Astrocyte (in vitro differentiated cells and primary cell): ENCODE measurements at regions not wholly inside any gene's neighbourhood (a gene's known extent, or its start where the extent isn't known, plus 50 kb on each side); places are given as distances from the start of the nearest gene placed in this dataset.

Experiments
- DNase-seq: peaks from one replicate; pipeline ENCODE4 v3.0.0-alpha.2; 2010; ENCODE audit warnings: low read depth
- FAIRE-seq: peaks from 2 replicates; lab custom pipeline; 2011; peaks lifted over from hg19 to GRCh38; lab: Jason Lieb, UNC
- H2AFZ ChIP-seq: 2 replicates; pipeline ENCODE4 v1.6.0; 2012; ENCODE audit warnings: low read depth, low read length, inconsistent platforms
- H3K27ac ChIP-seq: 2 replicates; pipeline ENCODE4 v1.5.1; 2011; ENCODE audit warnings: low read depth, low read length, inconsistent platforms
- H3K27me3 ChIP-seq: 2 replicates; pipeline ENCODE4 v1.6.0; 2011; ENCODE audit warnings: low read length, inconsistent platforms; ENCODE audit not compliant: insufficient read depth
- H3K36me3 ChIP-seq: 2 replicates; pipeline ENCODE4 v1.5.1; 2011; ENCODE audit warnings: low read length, inconsistent platforms; ENCODE audit not compliant: insufficient read depth
- H3K4me1 ChIP-seq: 2 replicates; pipeline ENCODE4 v1.5.1; 2011; ENCODE audit warnings: low read length, inconsistent platforms; ENCODE audit not compliant: insufficient read depth
- H3K4me2 ChIP-seq: 2 replicates; pipeline ENCODE4 v1.6.0; 2012; ENCODE audit warnings: low read length, inconsistent platforms
- H3K4me3 ChIP-seq: 2 replicates; pipeline ENCODE4 v1.5.1; 2011; ENCODE audit warnings: low read depth, mild to moderate bottlenecking, low read length, inconsistent platforms; ENCODE audit not compliant: insufficient read depth
- H3K79me2 ChIP-seq: 2 replicates; pipeline ENCODE4 v1.6.0; 2012; ENCODE audit warnings: mild to moderate bottlenecking, low read length, inconsistent platforms; ENCODE audit not compliant: insufficient read depth
- H3K9ac ChIP-seq: 2 replicates; pipeline ENCODE4 v1.6.0; 2012; ENCODE audit warnings: mild to moderate bottlenecking, low read length, inconsistent platforms
- H3K9me3 ChIP-seq: 2 replicates; pipeline ENCODE4 v1.5.1; 2012; ENCODE audit warnings: low read depth, mild to moderate bottlenecking, low read length, inconsistent platforms; ENCODE audit not compliant: insufficient read depth
- H4K20me1 ChIP-seq: 2 replicates; pipeline ENCODE4 v1.6.0; 2012; ENCODE audit warnings: low read length, inconsistent platforms; ENCODE audit not compliant: insufficient read depth
- H3K27ac Mint-ChIP-seq: one replicate; pipeline ENCODE4 v1.8.0; 2021; ENCODE audit warnings: mild to moderate bottlenecking, mixed read lengths; ENCODE audit not compliant: unreplicated experiment
- H3K27me3 Mint-ChIP-seq: one replicate; pipeline ENCODE4 v1.8.0; 2021; ENCODE audit warnings: low read depth, mixed read lengths; ENCODE audit not compliant: unreplicated experiment
- H3K36me3 Mint-ChIP-seq: one replicate; pipeline ENCODE4 v1.8.0; 2021; ENCODE audit warnings: low read depth, mixed read lengths; ENCODE audit not compliant: unreplicated experiment
- H3K4me1 Mint-ChIP-seq: one replicate; pipeline ENCODE4 v1.8.0; 2021; ENCODE audit warnings: low read depth, mixed read lengths; ENCODE audit not compliant: unreplicated experiment
- H3K4me3 Mint-ChIP-seq: one replicate; pipeline ENCODE4 v1.8.0; 2021; ENCODE audit warnings: mild to moderate bottlenecking, moderate library complexity, mixed read lengths; ENCODE audit not compliant: unreplicated experiment
- H3K9me3 Mint-ChIP-seq: one replicate; pipeline ENCODE4 v1.8.0; 2021; ENCODE audit warnings: mild to moderate bottlenecking, mixed read lengths; ENCODE audit not compliant: unreplicated experiment
- EZH2 ChIP-seq: IDR thresholded peaks from 2 replicates; pipeline ENCODE4 v1.6.1; 2012; ENCODE audit warnings: mild to moderate bottlenecking, low read length, inconsistent platforms; ENCODE audit not compliant: insufficient read depth
- TF ChIP-seq, protein P1 (sequence below): IDR thresholded peaks from 2 replicates; pipeline ENCODE4 v1.5.1; 2011; ENCODE audit warnings: low read depth, mild to moderate bottlenecking, inconsistent platforms, low read length, moderate library complexity; ENCODE audit not compliant: insufficient read depth

- Histone ChIP-seq H2AFZ (no peak overlapping the region), H3K9me3 (no peaks in the 10 kb centered on the region), H3K4me3 (no peak overlapping the region), H3K79me2 (no peaks in the 10 kb centered on the region), H3K4me1 (no peaks in the 10 kb centered on the region), H3K27me3 (peaks cover 8% of the 10 kb centered on the region), H3K36me3 (no peaks in the 10 kb centered on the region), H4K20me1 (no peaks in the 10 kb centered on the region), H3K27ac (no peak overlapping the region), H3K4me2 (no peak overlapping the region), H3K9ac (no peak overlapping the region)
- Mint-ChIP-seq H3K4me1 (peaks cover 3% of the 10 kb centered on the region), H3K4me3 (no peak overlapping the region), H3K36me3 (peaks cover 4% of the 10 kb centered on the region), H3K27ac (no peak overlapping the region), H3K27me3 (peaks cover 20% of the 10 kb centered on the region), H3K9me3 (peaks cover 2% of the 10 kb centered on the region)
- TF ChIP-seq EZH2 = no peak
- TF ChIP-seq, protein P1, sequence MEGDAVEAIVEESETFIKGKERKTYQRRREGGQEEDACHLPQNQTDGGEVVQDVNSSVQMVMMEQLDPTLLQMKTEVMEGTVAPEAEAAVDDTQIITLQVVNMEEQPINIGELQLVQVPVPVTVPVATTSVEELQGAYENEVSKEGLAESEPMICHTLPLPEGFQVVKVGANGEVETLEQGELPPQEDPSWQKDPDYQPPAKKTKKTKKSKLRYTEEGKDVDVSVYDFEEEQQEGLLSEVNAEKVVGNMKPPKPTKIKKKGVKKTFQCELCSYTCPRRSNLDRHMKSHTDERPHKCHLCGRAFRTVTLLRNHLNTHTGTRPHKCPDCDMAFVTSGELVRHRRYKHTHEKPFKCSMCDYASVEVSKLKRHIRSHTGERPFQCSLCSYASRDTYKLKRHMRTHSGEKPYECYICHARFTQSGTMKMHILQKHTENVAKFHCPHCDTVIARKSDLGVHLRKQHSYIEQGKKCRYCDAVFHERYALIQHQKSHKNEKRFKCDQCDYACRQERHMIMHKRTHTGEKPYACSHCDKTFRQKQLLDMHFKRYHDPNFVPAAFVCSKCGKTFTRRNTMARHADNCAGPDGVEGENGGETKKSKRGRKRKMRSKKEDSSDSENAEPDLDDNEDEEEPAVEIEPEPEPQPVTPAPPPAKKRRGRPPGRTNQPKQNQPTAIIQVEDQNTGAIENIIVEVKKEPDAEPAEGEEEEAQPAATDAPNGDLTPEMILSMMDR = no peak
- DNase-seq = no peak
- no peak for FAIRE-seq
Measured at GRCh38 chr17:6903326-6903900, 71.9 kb upstream of the TEKT1 start.

DNA sequence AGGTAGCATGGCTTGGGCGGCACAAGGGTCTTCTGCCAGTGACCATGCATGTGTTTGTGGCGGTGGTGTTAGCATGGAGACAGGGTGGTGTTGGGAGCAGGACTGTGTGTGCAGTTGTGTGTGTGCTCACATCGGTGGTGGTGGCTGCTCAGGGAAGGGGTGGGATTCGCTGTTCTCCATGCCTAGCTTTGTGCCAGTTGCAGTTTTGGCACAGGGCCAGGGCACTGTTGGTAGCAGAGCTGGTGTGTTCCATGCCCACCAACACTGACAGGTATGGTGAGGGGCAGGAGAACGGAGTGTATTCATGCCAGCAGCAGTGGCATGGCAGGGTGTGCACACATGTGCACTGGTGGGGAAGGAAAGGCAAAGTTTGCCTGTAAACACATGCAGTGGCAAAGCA lies 77.3 kb upstream of the TEKT1 start:
- Mint-ChIP-seq H3K9me3 (no peaks in the 10 kb centered on the region), H3K4me1 (no peaks in the 10 kb centered on the region), H3K4me3 (no peak overlapping the region), H3K27ac (no peak overlapping the region), H3K27me3 (peaks cover 23% of the 10 kb centered on the region), H3K36me3 (peaks cover 4% of the 10 kb centered on the region)
- Histone ChIP-seq H3K36me3 (no peaks in the 10 kb centered on the region), H4K20me1 (no peaks in the 10 kb centered on the region), H3K9me3 (no peaks in the 10 kb centered on the region), H3K27me3 (peaks cover 16% of the 10 kb centered on the region), H3K4me2 (no peak overlapping the region), H3K27ac (no peak overlapping the region), H3K79me2 (no peaks in the 10 kb centered on the region), H3K4me1 (no peaks in the 10 kb centered on the region), H3K9ac (no peak overlapping the region), H3K4me3 (no peak overlapping the region), H2AFZ (no peak overlapping the region)
- no peak for FAIRE-seq
- no peak for TF ChIP-seq EZH2
- TF ChIP-seq, protein P1 = no peak
- no peak for DNase-seq

GRCh38 chr17:6910987-6911603 lies 79.6 kb upstream of the TEKT1 start:
- Mint-ChIP-seq H3K36me3 (peaks cover 8% of the 10 kb centered on the region), H3K4me1 (no peaks in the 10 kb centered on the region), H3K4me3 (no peak overlapping the region), H3K9me3 (no peaks in the 10 kb centered on the region), H3K27ac (no peak overlapping the region), H3K27me3 (peaks cover 23% of the 10 kb centered on the region)
- Histone ChIP-seq H3K9ac (no peak overlapping the region), H3K27ac (no peak overlapping the region), H4K20me1 (no peaks in the 10 kb centered on the region), H3K4me2 (no peak overlapping the region), H3K9me3 (no peaks in the 10 kb centered on the region), H3K79me2 (no peaks in the 10 kb centered on the region), H3K4me1 (no peaks in the 10 kb centered on the region), H3K27me3 (peaks cover 27% of the 10 kb centered on the region), H3K4me3 (no peak overlapping the region), H3K36me3 (no peaks in the 10 kb centered on the region), H2AFZ (no peak overlapping the region)
- DNase-seq (peak; percentile 14), FAIRE-seq (peak; percentile 39)
- TF ChIP-seq EZH2 = no peak
- TF ChIP-seq, protein P1 = peak; percentile 64
